ENCODE measurements at regions not wholly inside any gene's neighbourhood (a gene's known extent, or its start where the extent isn't known, plus 50 kb on each side); places are given as distances from the start of the nearest gene placed in this dataset.

DNA sequence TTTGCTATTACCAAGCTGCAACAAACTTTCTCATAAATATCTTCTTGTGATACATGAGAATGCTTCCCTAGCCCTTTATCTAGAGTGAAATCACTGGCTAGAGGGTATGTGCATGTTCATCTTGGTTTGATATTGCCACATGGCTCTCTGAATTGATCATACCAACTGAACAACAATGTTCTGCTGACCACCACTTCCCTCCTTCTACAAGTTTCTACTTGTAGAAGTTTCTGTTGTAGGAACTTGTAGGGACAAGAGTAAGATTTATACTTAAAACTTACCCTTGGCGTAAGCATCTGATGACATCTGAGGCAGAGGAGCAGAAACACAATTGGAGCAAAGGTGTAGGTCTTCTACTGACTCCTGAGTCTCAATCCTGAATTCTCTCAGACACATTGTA is 86.3 kb upstream of the FAM13C start:
- TF ChIP-seq, protein P1, sequence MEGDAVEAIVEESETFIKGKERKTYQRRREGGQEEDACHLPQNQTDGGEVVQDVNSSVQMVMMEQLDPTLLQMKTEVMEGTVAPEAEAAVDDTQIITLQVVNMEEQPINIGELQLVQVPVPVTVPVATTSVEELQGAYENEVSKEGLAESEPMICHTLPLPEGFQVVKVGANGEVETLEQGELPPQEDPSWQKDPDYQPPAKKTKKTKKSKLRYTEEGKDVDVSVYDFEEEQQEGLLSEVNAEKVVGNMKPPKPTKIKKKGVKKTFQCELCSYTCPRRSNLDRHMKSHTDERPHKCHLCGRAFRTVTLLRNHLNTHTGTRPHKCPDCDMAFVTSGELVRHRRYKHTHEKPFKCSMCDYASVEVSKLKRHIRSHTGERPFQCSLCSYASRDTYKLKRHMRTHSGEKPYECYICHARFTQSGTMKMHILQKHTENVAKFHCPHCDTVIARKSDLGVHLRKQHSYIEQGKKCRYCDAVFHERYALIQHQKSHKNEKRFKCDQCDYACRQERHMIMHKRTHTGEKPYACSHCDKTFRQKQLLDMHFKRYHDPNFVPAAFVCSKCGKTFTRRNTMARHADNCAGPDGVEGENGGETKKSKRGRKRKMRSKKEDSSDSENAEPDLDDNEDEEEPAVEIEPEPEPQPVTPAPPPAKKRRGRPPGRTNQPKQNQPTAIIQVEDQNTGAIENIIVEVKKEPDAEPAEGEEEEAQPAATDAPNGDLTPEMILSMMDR (IDR thresholded peaks at IDR 0.05) = no peak
- TF ChIP-seq POLR2A (IDR thresholded peaks at IDR 0.05) = no peak

Data from vagina (tissue), 2 donors.